ENCODE measurements at regions not wholly inside any gene's neighbourhood (a gene's known extent, or its start where the extent isn't known, plus 50 kb on each side); places are given as distances from the start of the nearest gene placed in this dataset.

GRCh38 chr4:83974111-83974780 lies 438.3 kb downstream of the GPAT3 start:
- no peak overlapping the region for H3K4me3 ChIP-seq (ENCODE audit: low read depth, low read length)
- DNase-seq (ENCODE audit: low read depth, low spot score): no peak
- no peak for TF ChIP-seq CTCF (IDR thresholded peaks at IDR 0.05; ENCODE audit: low read depth, low read length)
- in situ Hi-C loops (cut with HindIII; ENCODE audit: low sequenced_read_pairs): no loop called here

GRCh38 chr4:83964996-83965541 lies 429.2 kb downstream of the GPAT3 start:
- no peak for TF ChIP-seq CTCF (IDR thresholded peaks at IDR 0.05; ENCODE audit: low read depth, low read length)
- DNase-seq (ENCODE audit: low read depth, low spot score): peak; percentile 57
- in situ Hi-C loops (cut with HindIII; ENCODE audit: low sequenced_read_pairs): no loop called here
- no peak overlapping the region for H3K4me3 ChIP-seq (ENCODE audit: low read depth, low read length)

- TF ChIP-seq CTCF (IDR thresholded peaks at IDR 0.05; ENCODE audit: low read depth, low read length): no peak
- DNase-seq (ENCODE audit: low read depth, low spot score): no peak
- no peak overlapping the region for H3K4me3 ChIP-seq (ENCODE audit: low read depth, low read length)
- in situ Hi-C loops (cut with HindIII; ENCODE audit: low sequenced_read_pairs): no loop called here
These were observed 426.6 kb downstream of the GPAT3 start for GRCh38 chr4:83962492-83962891.

GRCh38 chr4:83961575-83961974 lies 425.7 kb downstream of the GPAT3 start:
- TF ChIP-seq CTCF (IDR thresholded peaks at IDR 0.05; ENCODE audit: low read depth, low read length): no peak
- in situ Hi-C loops (cut with HindIII; ENCODE audit: low sequenced_read_pairs): no loop called here
- DNase-seq (ENCODE audit: low read depth, low spot score): peak; percentile 34
- H3K4me3 ChIP-seq (ENCODE audit: low read depth, low read length): no peak overlapping the region

GRCh38 chr4:83959160-83959559 lies 423.3 kb downstream of the GPAT3 start:
- DNase-seq (ENCODE audit: low read depth, low spot score): no peak
- TF ChIP-seq CTCF (IDR thresholded peaks at IDR 0.05; ENCODE audit: low read depth, low read length): no peak
- in situ Hi-C loops (cut with HindIII; ENCODE audit: low sequenced_read_pairs): no loop called here
- H3K4me3 ChIP-seq (ENCODE audit: low read depth, low read length): no peak overlapping the region

- TF ChIP-seq CTCF (IDR thresholded peaks at IDR 0.05; ENCODE audit: low read depth, low read length): no peak
- H3K4me3 ChIP-seq (ENCODE audit: low read depth, low read length): no peak overlapping the region
- no peak for DNase-seq (ENCODE audit: low read depth, low spot score)
- in situ Hi-C loops (cut with HindIII; ENCODE audit: low sequenced_read_pairs): no loop called here
These were observed 411.9 kb downstream of the GPAT3 start for GRCh38 chr4:83947830-83948193.
